H54 (cell line): ENCODE measurements at regions not wholly inside any gene's neighbourhood (a gene's known extent, or its start where the extent isn't known, plus 50 kb on each side); places are given as distances from the start of the nearest gene placed in this dataset.

Experiments
- DNase-seq: peaks from one replicate; pipeline ENCODE4 v3.0.0; 2011; ENCODE audit warnings: low spot score, mixed read lengths; ENCODE audit not compliant: insufficient read length
- FAIRE-seq: peaks from 3 replicates; lab custom pipeline; 2011; peaks lifted over from hg19 to GRCh38; lab: Jason Lieb, UNC
- POLR2A ChIP-seq: IDR thresholded peaks from 2 replicates; pipeline ENCODE4 v1.6.1; 2011; ENCODE audit warnings: low read depth, mild to moderate bottlenecking, low read length

DNA sequence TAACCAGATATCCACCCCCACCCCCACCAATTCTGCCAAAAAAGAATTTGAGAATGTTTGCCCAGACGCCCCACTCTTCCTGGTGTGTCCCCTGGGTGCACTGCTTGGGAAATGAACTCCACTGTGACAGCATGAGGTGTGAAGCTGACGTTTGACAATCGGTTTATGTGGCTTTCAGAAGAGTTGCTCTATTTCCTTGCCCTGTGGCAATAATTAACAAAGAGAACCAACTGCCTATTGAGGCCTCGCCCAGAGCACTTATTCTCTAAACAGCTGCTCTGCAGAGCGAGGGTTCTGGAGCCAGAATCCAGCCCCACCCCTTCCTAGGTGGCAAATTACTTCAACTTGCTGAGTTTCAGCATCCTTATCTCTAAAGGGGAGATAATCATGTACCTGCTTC, 115.8 kb upstream of the SIX3 start:
- DNase-seq (no peak), FAIRE-seq (no peak)
- no peak for TF ChIP-seq POLR2A

GRCh38 chr2:44826601-44827000, 114.9 kb upstream of the SIX3 start:
- FAIRE-seq (no peak), DNase-seq (no peak)
- no peak for TF ChIP-seq POLR2A

- TF ChIP-seq POLR2A: no peak
- FAIRE-seq (no peak), DNase-seq (no peak)
These were observed 111.7 kb upstream of the SIX3 start for GRCh38 chr2:44829771-44830170.

DNA sequence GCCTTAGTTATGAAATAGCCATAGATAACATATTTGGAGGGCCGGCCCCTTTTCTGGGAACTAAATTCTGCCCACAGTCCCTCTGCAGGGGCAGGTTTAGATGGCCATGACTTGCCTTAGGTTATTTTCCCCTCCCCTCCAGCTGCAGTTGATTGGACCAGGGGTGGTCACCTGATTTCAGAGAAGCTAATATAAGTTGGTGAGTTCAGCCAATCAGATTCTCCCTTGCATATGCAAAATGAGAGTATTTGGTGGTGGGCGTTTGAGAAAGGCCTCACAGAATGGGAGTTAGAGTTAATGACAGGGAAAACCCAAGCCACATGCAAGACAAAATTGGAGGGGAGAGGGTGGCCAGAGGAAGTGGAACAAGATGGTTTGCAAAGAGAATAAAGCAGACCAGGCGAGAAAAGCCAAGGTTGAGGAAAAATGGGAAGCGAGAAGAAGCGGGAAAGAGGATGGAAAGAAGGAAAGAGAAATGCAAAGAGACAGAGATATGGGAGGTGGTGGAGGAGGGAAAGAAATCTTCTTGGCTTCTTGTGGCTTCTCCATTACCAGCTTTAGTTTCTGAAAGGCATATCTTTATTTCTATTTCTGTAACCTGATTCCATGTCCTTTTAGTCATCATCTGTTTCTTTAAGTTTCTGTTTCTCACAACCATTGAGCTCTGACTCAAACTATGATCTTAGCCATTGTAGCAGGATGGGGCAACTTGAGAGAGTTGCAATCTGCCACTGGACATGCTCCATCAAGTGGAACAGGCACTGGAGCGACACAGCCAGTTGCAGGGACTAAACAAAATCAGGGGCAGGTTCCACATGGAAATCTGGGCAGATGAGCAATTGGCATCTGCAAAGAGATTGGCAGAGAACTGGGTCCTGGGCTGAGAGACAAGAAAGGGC, 108.1 kb upstream of the SIX3 start:
- TF ChIP-seq POLR2A: no peak
- DNase-seq (no peak), FAIRE-seq (no peak)

DNA sequence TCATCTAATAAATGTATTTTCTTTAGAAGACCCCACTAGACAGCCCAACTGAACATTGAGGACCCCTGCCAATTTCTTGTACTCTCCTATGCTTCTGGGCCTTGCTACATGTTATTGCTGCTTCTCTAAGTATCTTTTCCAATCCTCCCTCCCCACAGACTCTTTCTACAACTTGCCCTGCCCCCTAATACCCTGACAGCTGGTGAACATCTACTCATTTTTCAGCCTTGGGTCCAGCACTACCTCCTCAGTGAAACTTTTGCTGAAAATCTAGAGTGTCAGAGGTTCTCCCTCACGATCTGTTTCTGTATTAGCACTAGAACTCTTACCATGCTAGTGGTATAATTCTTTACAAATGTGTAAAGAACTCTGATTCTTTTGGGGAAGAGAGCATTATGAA, 106.8 kb upstream of the SIX3 start:
- no peak for TF ChIP-seq POLR2A
- no peak for DNase-seq
- FAIRE-seq: no peak

DNA sequence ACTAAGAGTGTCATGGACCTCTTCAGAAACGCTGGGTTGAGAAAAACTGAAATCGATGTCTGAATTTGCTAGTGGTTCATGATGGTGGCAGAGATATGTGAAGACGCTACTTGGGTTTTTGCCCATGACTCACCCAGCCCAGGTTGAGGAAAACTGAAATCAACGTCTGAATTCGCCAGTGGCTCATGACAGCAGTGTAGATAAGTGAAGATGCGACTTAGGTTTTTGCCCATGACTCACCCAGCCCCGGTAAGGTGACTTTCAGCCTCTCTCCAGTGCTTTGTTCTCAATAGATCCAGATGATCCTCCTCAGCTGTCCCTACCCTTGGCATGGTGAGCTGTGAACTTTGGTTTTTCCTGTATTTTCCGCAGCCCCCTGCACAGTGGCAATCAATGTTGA, 105.3 kb upstream of the SIX3 start:
- FAIRE-seq (no peak), DNase-seq (no peak)
- no peak for TF ChIP-seq POLR2A

GRCh38 chr2:44836916-44837315, 104.6 kb upstream of the SIX3 start:
- no peak for TF ChIP-seq POLR2A
- FAIRE-seq: no peak
- no peak for DNase-seq

DNA sequence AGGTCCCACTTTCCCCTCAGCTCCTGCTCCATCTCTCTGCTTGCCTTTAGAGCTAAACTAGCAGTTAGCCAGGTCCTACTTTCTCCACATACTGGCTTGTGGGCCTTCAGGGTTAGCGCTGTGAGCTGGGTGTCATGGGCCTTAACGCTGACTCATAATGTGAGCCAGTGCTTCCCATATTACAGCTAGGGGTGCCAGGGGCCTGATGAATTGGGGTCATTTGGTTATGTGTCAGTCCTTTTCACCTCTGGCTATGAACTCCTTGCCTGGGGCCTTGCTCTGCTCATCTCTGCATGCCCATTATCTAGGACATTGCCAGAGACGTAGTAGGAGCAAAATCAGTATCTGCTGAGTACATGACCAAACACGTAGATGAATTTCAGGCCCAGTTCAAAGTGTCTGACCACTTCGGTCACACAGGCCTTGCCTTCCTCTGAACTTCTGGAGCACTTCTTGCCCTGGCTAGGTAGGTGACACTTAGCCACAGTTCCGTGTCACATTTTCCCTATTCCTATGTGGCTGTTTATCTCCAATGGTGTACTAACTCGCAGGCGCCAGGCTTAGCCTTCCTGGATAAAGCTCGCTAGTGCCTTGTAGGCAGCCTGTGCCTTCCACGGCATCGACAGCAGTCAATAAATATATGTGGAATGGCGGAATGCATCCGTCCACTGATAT, 103.2 kb upstream of the SIX3 start:
- TF ChIP-seq POLR2A: no peak
- no peak for DNase-seq
- no peak for FAIRE-seq

GRCh38 chr2:44839370-44839769, 102.1 kb upstream of the SIX3 start:
- TF ChIP-seq POLR2A: no peak
- DNase-seq: no peak
- FAIRE-seq: no peak

DNA sequence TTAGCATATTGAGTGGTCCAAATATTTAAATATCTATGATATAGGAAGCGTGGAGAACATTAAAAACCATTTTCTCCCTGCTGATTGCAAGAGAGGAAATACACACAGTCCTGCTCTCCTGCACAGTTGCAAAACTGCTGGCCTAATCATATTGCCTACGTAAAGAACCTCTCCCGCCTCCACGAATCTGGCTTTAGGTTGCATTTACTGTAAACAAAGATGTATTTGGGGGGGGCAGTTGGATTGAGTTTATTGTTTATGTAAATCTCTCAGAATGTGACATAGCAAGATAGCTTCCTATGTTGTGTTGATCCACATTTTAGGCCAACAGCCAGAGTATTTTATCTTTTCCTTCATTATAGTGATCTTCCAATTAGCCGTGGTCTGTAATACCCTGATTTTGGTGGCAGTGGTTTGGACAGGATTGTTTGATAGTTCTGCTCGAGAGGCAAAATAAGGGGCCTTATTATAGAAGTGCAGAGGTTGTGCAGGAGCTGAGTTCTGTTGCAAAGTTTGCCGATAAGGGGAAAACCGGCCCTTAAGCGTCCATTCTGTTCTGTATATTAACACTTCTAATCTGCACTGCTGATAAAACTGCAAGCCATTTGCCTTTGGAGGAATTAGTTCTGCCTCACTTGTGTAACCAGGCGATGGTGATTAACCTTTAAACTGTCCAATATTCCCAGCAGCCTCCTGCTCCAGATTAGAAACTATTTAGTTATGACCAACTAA, 101.6 kb upstream of the SIX3 start:
- TF ChIP-seq POLR2A: no peak
- DNase-seq: no peak
- FAIRE-seq: no peak

- no peak for FAIRE-seq
- DNase-seq: no peak
- TF ChIP-seq POLR2A: no peak
These were observed 101.0 kb upstream of the SIX3 start for GRCh38 chr2:44840503-44840850.

- no peak for TF ChIP-seq POLR2A
- FAIRE-seq (no peak), DNase-seq (no peak)
These were observed 98.4 kb upstream of the SIX3 start for GRCh38 chr2:44843086-44843485.

GRCh38 chr2:44843641-44844310, 97.7 kb upstream of the SIX3 start:
- FAIRE-seq (no peak), DNase-seq (no peak)
- TF ChIP-seq POLR2A: no peak
